Naive B cell (primary cell): ENCODE measurements at regions not wholly inside any gene's neighbourhood (a gene's known extent, or its start where the extent isn't known, plus 50 kb on each side); places are given as distances from the start of the nearest gene placed in this dataset.

ENCODE experiments used
- ATAC-seq, 2 donors: fragments of 150-1000 bp; cut with Tn5 transposase; 2 replicates each; pipeline ENCODE4 v1.10.0; 2021; ENCODE audit warnings: low read depth in 2 of 2, mild to moderate bottlenecking in 2 of 2, moderate library complexity in 2 of 2
- DNase-seq: peaks from one replicate; pipeline ENCODE4 v3.0.0; 2022
- H3K27ac Mint-ChIP-seq, 6 donors: one replicate each; pipeline ENCODE4 v1.8.0; 2020 to 2022; ENCODE audit warnings: mild to moderate bottlenecking in 6 of 6, mixed read lengths in 6 of 6, moderate library complexity in 5 of 6, inconsistent platforms in 2 of 6
- H3K27me3 Mint-ChIP-seq, 3 donors: one replicate each; pipeline ENCODE4 v1.8.0; 2021 to 2022; ENCODE audit warnings: mixed read lengths in 3 of 3, mild to moderate bottlenecking in 1 of 3
- H3K36me3 Mint-ChIP-seq, 2 donors: one replicate each; pipeline ENCODE4 v1.8.0; 2020 to 2022; ENCODE audit warnings: mixed read lengths in 2 of 2, inconsistent platforms in 1 of 2, mild to moderate bottlenecking in 1 of 2
- H3K4me1 Mint-ChIP-seq, 3 donors: one replicate each; pipeline ENCODE4 v1.8.0; 2020 to 2022; ENCODE audit warnings: mixed read lengths in 3 of 3, inconsistent platforms in 1 of 3, mild to moderate bottlenecking in 1 of 3, moderate library complexity in 1 of 3
- H3K4me3 Mint-ChIP-seq, 8 donors: one replicate each; pipeline ENCODE4 v1.8.0; 2020 to 2022; ENCODE audit warnings: mild to moderate bottlenecking in 8 of 8, mixed read lengths in 8 of 8, moderate library complexity in 8 of 8, inconsistent platforms in 2 of 8
- H3K9me3 Mint-ChIP-seq, 7 donors: one replicate each; pipeline ENCODE4 v1.8.0; 2020 to 2022; ENCODE audit warnings: mixed read lengths in 7 of 7, mild to moderate bottlenecking in 5 of 7, inconsistent platforms in 2 of 7, moderate library complexity in 1 of 7

DNA sequence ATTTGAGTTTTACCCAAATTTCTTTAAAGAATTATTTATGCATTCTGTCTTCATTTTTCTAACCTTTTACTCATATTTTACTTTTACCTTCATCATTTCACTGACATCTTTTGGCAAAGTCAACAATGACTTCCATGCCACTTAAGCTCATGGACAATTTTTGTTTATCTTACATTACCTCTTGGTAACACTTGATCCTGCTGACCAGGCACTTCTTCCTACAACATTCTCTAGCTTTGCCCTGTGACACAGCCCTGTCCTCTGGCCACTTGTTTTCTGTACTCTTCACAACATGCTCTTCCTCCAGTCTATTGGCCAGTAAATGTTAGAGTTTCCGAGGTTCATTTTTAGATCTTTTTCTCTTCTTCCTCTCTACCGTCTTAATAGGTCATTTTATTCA lies 377.2 kb downstream of the SUCLA2 start:
- H3K27ac Mint-ChIP-seq, result no peak overlapping the region
- peaks cover 0 to 8% (median 2%) of the 10 kb centered on the region in 7 donors for H3K9me3 Mint-ChIP-seq
- H3K36me3 Mint-ChIP-seq, result peaks cover 0 to 5% of the 10 kb centered on the region in 2 donors
- no peak for ATAC-seq
- peaks cover 26 to 41% (median 36%) of the 10 kb centered on the region in 3 donors for H3K27me3 Mint-ChIP-seq
- H3K4me1 Mint-ChIP-seq, result no peaks in the 10 kb centered on the region
- no peak overlapping the region for H3K4me3 Mint-ChIP-seq
- DNase-seq, result no peak

DNA sequence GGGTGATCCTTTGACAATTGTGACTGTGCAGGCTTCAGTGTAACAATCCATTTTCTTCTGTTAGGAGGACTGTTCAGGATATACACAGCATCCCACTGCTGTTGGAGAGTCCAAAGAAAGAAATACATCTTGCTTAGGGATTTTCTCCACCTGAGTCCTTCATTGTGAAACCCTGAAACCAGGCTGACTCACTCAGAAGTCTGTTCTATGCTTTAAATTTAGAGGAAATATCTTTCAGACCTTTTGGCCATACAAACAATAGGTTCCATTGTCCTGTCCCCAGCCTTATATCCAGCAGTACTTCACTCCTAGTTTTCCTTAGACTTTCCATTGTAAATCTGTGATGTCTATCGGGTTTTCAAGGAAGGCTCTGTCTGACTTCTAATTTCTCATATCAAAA lies 379.1 kb downstream of the SUCLA2 start:
- ATAC-seq, result no peak
- DNase-seq, result no peak
- Mint-ChIP-seq H3K36me3 (peaks cover 0 to 9% of the 10 kb centered on the region in 2 donors), H3K27me3 (peaks cover 30 to 47% (median 38%) of the 10 kb centered on the region in 3 donors), H3K27ac (no peak overlapping the region), H3K4me3 (no peak overlapping the region), H3K9me3 (peaks cover 0 to 13% (median 3%) of the 10 kb centered on the region in 7 donors), H3K4me1 (no peaks in the 10 kb centered on the region)

DNA sequence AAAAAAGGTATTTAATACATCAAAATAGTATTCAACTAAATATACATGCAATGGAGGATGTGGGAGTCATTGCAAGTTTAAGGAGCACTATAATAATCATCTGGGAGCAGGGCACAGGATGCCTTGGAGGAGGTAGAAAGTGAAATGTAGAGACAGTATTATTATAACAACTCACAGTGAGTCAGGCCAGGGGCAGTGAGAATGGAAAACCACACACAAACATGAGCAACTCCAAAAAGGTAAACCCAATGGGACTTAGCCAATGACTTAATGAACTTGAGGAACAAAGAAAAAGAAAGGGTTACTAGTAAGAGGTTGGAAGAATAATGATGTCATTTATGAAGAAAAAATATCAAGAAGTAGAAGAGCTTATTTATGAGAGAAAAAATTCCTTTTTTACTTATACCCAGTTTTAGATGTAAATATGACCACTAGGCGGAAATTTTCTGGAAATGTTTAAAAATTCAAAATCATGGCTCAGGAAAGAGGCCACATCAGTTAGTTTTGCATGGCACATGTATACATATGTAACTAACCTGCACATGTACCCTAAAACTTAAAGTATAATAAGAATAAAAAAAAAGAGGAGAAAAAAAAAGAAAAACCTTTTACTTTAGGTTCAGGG lies 389.3 kb downstream of the SUCLA2 start:
- Mint-ChIP-seq H3K4me3 (no peak overlapping the region), H3K36me3 (no peaks in the 10 kb centered on the region), H3K4me1 (no peaks in the 10 kb centered on the region), H3K9me3 (peaks cover 3 to 11% (median 8%) of the 10 kb centered on the region in 7 donors), H3K27me3 (peaks cover 0 to 5% (median 3%) of the 10 kb centered on the region in 3 donors), H3K27ac (no peak overlapping the region)
- DNase-seq, result no peak
- no peak for ATAC-seq

DNA sequence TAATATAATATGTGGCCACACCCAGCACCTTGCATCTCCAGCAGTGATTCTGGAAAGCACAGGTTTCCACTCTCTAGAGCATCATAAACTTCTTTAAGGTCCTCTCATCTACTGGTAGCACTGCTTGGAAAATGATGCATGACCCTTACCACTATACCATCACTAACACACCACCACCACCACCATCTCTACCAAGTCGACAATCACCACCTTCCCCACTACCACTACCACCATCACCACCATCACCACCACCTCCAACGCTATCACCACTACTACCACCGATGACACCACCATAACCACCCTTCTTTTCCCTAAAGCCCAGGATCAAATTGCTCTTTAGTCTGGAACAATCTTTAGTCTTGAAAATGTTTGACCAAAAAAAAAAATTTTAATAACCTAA lies 390.4 kb downstream of the SUCLA2 start:
- H3K9me3 Mint-ChIP-seq, result peaks cover 4 to 12% (median 8%) of the 10 kb centered on the region in 7 donors
- no peak overlapping the region for H3K4me3 Mint-ChIP-seq
- no peaks in the 10 kb centered on the region for H3K4me1 Mint-ChIP-seq
- H3K27me3 Mint-ChIP-seq, result peaks cover 0 to 5% (median 3%) of the 10 kb centered on the region in 3 donors
- no peak for ATAC-seq
- DNase-seq, result no peak
- no peak overlapping the region for H3K27ac Mint-ChIP-seq
- H3K36me3 Mint-ChIP-seq, result no peaks in the 10 kb centered on the region

DNA sequence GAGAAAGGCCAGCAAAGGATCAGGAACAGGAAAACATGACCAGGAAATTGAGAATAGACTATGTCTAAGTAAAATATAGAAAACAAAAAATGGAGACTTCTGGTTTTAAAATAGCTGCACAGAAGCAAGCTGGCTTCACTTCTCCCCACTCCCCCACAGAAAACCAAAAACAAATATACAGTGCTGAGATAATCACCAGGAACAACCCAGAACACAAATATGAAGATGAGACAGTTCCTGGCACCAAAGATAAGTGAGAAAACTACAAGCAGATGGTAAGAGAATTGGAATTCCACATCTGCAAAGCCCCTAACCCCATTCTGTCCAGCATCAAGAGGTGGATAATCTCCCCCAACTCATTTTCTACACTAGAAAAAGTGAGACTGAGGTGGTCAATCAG lies 397.7 kb downstream of the SUCLA2 start:
- H3K4me1 Mint-ChIP-seq, result no peaks in the 10 kb centered on the region
- peaks cover 0 to 7% (median 0%) of the 10 kb centered on the region in 3 donors for H3K27me3 Mint-ChIP-seq
- no peak for DNase-seq
- H3K27ac Mint-ChIP-seq, result no peak overlapping the region
- no peaks in the 10 kb centered on the region for H3K36me3 Mint-ChIP-seq
- peaks cover 2 to 23% (median 17%) of the 10 kb centered on the region in 7 donors for H3K9me3 Mint-ChIP-seq
- no peak overlapping the region for H3K4me3 Mint-ChIP-seq
- no peak for ATAC-seq

DNA sequence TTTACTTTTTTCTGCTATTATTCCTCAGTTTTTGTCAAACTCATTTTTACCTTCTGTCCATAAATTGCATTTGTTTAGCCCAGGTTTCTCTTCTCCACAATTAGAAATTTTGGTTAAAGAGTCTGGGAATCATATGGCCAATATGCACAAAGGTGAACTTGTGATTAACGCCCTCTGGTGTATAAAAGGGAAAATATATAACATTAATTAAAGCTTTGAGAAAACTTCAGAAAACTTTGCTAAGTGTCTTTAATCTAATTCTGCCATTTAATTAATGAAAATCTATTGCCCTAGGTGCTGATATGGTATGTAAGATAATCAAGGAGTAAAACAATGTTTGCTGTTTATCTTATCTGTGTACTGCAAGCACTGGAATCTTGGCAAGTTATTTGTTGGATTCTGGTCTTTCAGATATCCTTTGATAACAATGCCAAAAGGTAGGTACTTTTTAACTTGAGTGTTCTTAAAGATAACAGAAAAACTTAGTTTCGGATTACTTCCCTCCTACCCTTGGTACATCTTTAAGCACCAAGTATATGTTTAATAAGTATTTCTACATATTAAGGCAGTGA lies 402.6 kb downstream of the SUCLA2 start:
- DNase-seq (no peak), ATAC-seq (no peak)
- H3K27me3 Mint-ChIP-seq, result peaks cover 0 to 7% (median 0%) of the 10 kb centered on the region in 3 donors
- no peaks in the 10 kb centered on the region for H3K36me3 Mint-ChIP-seq
- no peak overlapping the region for H3K27ac Mint-ChIP-seq
- peaks cover 8 to 23% (median 11%) of the 10 kb centered on the region in 7 donors for H3K9me3 Mint-ChIP-seq
- no peaks in the 10 kb centered on the region for H3K4me1 Mint-ChIP-seq
- H3K4me3 Mint-ChIP-seq, result no peak overlapping the region

DNA sequence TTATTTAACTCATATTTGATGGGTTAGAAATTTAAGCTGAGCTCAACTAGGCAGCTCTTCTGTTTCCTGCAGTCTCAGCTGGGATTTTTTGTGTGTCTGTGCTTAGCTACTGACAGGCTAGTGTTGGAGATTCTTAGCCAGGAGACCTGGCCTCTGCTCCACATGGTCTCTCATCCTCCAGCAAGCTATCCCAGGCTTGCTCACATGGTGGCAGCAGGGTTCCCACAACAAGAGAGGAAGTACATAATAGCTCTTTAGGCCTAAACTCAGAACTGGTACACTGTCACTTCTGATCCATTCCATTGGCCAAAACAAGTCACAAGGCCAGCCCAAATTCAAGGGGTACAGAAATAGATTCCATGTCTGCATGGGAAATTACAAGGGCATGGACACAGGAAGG lies 406.2 kb downstream of the SUCLA2 start:
- H3K36me3 Mint-ChIP-seq, result no peaks in the 10 kb centered on the region
- no peaks in the 10 kb centered on the region for H3K27me3 Mint-ChIP-seq
- H3K27ac Mint-ChIP-seq, result no peak overlapping the region
- no peaks in the 10 kb centered on the region for H3K4me1 Mint-ChIP-seq
- peak overlapping the region in 1 of 8 donors; percentile 11 for H3K4me3 Mint-ChIP-seq
- no peak for DNase-seq
- ATAC-seq, result no peak
- peaks cover 5 to 30% (median 14%) of the 10 kb centered on the region in 7 donors for H3K9me3 Mint-ChIP-seq

DNA sequence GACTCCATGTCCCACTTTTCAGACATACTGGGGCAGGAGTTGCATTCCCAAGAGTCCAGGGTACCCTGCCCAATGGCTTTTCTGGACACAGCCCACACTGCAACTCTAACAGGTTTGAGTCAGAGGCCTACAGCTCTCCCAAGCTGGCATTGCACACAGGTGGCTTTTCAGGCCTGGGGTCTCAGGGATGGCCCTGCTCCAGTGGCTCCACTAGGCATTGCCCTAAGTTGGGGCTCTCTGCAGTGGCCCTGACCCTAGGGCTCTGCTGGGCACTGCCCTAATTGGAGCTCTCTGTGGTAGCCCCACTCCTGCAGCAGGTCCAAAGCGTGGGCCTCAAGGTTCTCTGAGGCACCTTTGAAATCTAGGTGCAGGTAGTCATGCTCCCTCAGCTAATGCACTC lies 408.8 kb downstream of the SUCLA2 start:
- H3K4me1 Mint-ChIP-seq, result no peaks in the 10 kb centered on the region
- no peaks in the 10 kb centered on the region for H3K27me3 Mint-ChIP-seq
- H3K4me3 Mint-ChIP-seq, result no peak overlapping the region
- H3K9me3 Mint-ChIP-seq, result peaks cover 5 to 36% (median 16%) of the 10 kb centered on the region in 7 donors
- H3K27ac Mint-ChIP-seq, result no peak overlapping the region
- no peaks in the 10 kb centered on the region for H3K36me3 Mint-ChIP-seq
- DNase-seq, result no peak
- no peak for ATAC-seq

DNA sequence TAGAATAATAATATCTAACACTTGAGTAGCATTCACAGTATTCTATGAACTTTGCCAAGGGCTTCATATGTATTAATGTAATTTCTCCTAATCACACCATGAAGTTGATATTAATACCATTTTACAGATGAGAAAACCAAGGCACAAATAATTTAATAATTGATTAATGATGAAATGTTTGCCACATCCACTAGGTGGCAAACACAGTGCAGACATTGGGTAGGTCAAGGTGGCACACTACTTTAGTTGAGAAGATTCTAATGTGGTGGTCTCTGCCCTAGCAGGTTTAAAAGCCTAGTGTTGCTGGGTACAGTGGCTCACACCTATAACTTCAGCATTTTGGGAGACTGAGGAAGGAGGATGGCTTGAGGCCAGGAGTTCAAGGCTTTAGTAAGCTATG lies 412.4 kb downstream of the SUCLA2 start:
- no peak overlapping the region for H3K4me3 Mint-ChIP-seq
- peaks cover 0 to 9% (median 0%) of the 10 kb centered on the region in 3 donors for H3K27me3 Mint-ChIP-seq
- peaks cover 0 to 4% of the 10 kb centered on the region in 2 donors for H3K36me3 Mint-ChIP-seq
- no peak overlapping the region for H3K27ac Mint-ChIP-seq
- H3K4me1 Mint-ChIP-seq, result no peaks in the 10 kb centered on the region
- DNase-seq (no peak), ATAC-seq (no peak)
- H3K9me3 Mint-ChIP-seq, result peaks cover 4 to 39% (median 10%) of the 10 kb centered on the region in 7 donors

DNA sequence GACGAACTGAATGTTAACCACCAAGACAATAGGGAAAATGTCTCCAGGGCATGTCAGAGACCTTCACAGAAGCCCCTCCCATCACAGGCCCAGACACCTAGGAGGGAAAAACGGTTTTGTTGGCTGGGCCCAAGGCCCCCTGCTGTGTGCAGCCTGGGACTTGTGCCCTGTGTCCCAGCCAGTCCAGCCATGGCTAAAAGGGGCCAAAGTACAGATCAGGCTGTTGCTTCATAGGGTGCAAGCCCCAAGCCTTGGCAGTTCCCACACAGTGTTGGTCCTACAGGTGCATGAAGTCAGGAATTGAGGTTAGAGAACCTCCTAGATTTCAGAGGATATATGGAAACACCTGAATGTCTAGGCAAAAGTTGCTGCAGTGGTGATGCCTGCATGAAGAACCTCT lies 428.7 kb downstream of the SUCLA2 start:
- peaks cover 22 to 31% of the 10 kb centered on the region in 2 donors for H3K36me3 Mint-ChIP-seq
- H3K9me3 Mint-ChIP-seq, result peaks cover 25 to 81% (median 56%) of the 10 kb centered on the region in 7 donors
- no peak overlapping the region for H3K4me3 Mint-ChIP-seq
- ATAC-seq (no peak), DNase-seq (no peak)
- peaks cover 0 to 8% (median 0%) of the 10 kb centered on the region in 3 donors for H3K27me3 Mint-ChIP-seq
- no peak overlapping the region for H3K27ac Mint-ChIP-seq
- H3K4me1 Mint-ChIP-seq, result no peaks in the 10 kb centered on the region

DNA sequence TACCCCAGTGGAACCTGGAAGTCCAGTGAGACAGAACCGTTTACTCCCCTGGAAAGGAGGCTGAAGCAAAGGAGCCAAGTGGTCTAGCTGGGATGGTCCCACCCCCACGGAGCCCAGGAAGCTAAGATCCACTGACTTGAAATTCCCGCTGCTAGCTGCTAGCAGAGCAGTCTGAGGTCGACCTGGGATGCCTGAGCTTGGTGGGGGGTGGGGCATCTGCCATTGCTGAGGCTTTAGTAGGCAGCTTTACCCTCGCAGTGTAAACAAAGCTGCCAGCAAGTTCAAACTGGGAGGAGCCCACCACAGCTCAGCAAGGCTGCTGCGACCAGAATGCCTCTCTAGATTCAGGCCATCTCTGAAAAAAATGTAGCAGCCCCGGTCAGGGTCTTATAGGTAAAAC lies 437.0 kb downstream of the SUCLA2 start:
- no peak for DNase-seq
- no peaks in the 10 kb centered on the region for H3K36me3 Mint-ChIP-seq
- H3K27ac Mint-ChIP-seq, result no peak overlapping the region
- H3K4me1 Mint-ChIP-seq, result no peaks in the 10 kb centered on the region
- ATAC-seq, result no peak
- peaks cover 0 to 6% (median 4%) of the 10 kb centered on the region in 3 donors for H3K27me3 Mint-ChIP-seq
- H3K4me3 Mint-ChIP-seq, result no peak overlapping the region
- H3K9me3 Mint-ChIP-seq, result peaks cover 10 to 38% (median 22%) of the 10 kb centered on the region in 7 donors

DNA sequence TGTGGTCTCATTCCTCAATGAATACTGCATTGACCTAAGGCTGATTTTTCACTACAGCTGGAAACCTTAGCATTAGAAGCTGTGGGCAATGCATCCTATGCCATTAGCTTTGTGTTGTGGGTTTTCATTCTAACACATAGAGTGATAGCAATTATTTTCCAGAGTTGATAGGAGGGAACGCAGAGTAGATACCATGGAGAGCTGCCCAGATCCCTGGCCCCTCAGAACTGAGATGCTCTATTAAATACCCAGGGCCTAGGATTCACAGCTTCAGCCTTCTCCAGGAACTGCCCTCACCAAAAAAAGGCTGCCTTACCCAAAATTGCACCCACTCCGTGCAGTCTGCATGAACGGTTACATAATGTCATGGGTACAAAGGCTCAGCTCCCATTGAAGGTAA lies 444.4 kb downstream of the SUCLA2 start:
- Mint-ChIP-seq H3K27me3 (peaks cover 0 to under 1% (median 0%) of the 10 kb centered on the region in 3 donors), H3K4me1 (no peaks in the 10 kb centered on the region), H3K9me3 (no peaks in the 10 kb centered on the region), H3K27ac (no peak overlapping the region), H3K36me3 (no peaks in the 10 kb centered on the region), H3K4me3 (no peak overlapping the region)
- ATAC-seq (no peak), DNase-seq (no peak)

DNA sequence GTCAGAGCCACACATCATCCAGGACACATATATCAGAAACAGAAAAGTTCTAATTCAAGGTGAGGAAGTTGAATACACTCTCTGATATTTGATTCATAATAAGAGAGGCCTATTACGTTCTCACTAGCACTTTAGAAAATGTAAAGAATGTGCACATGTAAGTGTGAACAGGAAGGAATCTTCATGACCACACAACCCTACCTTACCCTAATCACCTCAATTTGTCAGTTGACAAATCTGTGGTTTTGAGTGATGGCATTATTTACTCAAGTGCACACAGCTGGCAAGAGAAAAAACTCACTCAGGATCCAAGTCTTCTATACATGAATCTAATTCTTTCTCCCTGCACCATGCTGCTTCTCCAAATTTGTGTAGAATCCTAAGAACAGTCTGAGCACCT lies 445.8 kb downstream of the SUCLA2 start:
- Mint-ChIP-seq H3K4me3 (no peak overlapping the region), H3K27ac (no peak overlapping the region), H3K27me3 (peaks cover 0 to 7% (median 0%) of the 10 kb centered on the region in 3 donors), H3K36me3 (no peaks in the 10 kb centered on the region), H3K4me1 (no peaks in the 10 kb centered on the region), H3K9me3 (no peaks in the 10 kb centered on the region)
- DNase-seq, result no peak
- no peak for ATAC-seq

DNA sequence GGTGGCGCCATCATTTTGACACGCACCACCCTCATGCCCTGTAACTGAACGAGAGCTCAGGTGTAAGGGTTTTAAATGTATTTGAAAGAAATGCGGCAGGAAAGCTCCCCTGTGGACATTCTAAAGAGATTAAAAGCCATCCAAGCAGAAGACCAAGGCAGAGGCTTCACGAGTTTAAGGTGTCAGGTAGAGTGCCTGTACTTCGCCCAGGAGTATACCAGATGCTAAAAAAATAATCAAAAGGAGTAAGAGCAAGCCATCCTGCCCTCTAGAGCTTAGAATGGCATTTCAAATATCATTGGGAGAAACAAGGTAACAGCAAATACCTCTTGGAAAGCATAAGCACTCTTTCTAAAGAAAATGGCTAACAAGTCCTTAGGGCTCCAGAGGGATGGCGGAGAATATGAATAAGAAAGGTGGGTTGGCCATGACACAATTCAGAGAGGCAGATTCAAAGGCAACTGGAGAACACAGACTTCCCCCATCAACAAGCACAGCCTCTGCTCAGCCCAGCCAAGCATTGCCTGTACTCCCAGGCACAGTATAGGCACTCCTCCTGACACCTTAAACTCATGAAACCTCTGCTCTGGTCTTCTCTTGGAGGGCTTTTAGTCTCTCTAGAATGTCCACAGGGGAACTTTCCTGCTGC lies 447.6 kb downstream of the SUCLA2 start:
- Mint-ChIP-seq H3K27me3 (peaks cover 0 to 7% (median 0%) of the 10 kb centered on the region in 3 donors), H3K27ac (no peak overlapping the region), H3K4me3 (no peak overlapping the region), H3K9me3 (no peaks in the 10 kb centered on the region), H3K36me3 (no peaks in the 10 kb centered on the region), H3K4me1 (no peaks in the 10 kb centered on the region)
- ATAC-seq (no peak), DNase-seq (no peak)
